Adrenal gland (tissue), 5 donors: ENCODE measurements at regions not wholly inside any gene's neighbourhood (a gene's known extent, or its start where the extent isn't known, plus 50 kb on each side); places are given as distances from the start of the nearest gene placed in this dataset.

ENCODE experiments used
- CTCF ChIP-seq, 6 experiments: fragments of 450-650 bp in 4 of 6; fragments of 200-600 bp in 2 of 6; sonication (generic) in 1 of 6; IDR thresholded peaks; 1 replicate in 5 of 6; 2 replicates in 1 of 6; pipeline versions ENCODE4 v1.5.1 to v1.8.0; 2016 to 2021; ENCODE audit warnings: antibody characterized with exemption in 6 of 6, mild to moderate bottlenecking in 2 of 6, moderate library complexity in 1 of 6
- POLR2A ChIP-seq, 2 donors: fragments of 450-650 bp; IDR thresholded peaks; one replicate each; pipeline ENCODE4 v1.6.1; 2017; ENCODE audit warnings: antibody characterized with exemption in 2 of 2, mild to moderate bottlenecking in 2 of 2, moderate library complexity in 1 of 2
- donor health status: DM: no; HTN: no; CAD: no.

DNA sequence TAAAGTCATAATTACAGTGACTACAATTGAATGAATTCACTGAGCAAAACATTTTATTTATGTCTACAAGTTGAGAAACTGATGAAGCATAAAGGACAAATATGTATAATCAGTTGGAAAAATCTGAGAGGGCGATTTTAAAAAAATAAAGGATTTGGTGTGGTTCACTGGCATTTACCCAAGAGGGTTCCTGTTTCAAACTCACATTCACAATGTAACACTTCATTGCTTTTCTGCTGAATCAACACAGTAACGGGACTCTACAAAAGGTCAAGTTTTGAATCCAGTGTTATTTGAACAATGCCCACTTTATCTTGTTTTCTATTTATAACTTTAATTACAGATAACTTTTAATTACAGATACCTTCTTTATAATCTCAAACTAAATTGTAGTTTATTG, 138.6 kb downstream of the NUDT12 start:
- TF ChIP-seq CTCF (IDR thresholded peaks at IDR 0.05) (no peak), POLR2A (IDR thresholded peaks at IDR 0.05) (no peak)
